PFSK-1 (cell line): ENCODE measurements at regions not wholly inside any gene's neighbourhood (a gene's known extent, or its start where the extent isn't known, plus 50 kb on each side); places are given as distances from the start of the nearest gene placed in this dataset.

Experiments
- POLR2AphosphoS5 ChIP-seq: IDR thresholded peaks from 2 replicates; pipeline ENCODE4 v1.6.1; 2012; ENCODE audit warnings: low read depth, mild to moderate bottlenecking, control low read depth, low read length, moderate library complexity
- SIN3A ChIP-seq: IDR thresholded peaks from 2 replicates; pipeline ENCODE4 v1.6.1; 2012; ENCODE audit warnings: mild to moderate bottlenecking, low read length, moderate library complexity, borderline replicate concordance; ENCODE audit not compliant: insufficient read depth

DNA sequence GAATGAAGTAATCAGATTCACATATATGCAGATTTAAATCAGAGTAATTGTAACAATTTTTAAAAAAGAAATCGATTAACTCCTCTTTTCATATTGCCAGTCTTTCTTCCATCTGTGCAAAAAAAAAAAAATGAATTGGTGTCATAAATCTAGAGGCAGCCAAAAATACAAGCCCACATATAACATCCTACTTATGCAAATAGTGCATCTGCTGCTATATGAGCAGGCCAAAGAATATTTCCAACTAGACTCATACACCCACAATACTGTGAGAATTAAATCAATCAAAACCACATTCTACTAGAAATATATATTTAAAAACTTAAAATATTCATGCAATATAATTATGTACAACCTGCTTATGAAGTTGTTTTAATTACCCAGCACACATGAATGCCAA is 298.1 kb upstream of the TRAM1L1 start:
- no peak for TF ChIP-seq POLR2AphosphoS5
- TF ChIP-seq SIN3A: no peak
